RWPE1 (cell line): ENCODE measurements at regions not wholly inside any gene's neighbourhood (a gene's known extent, or its start where the extent isn't known, plus 50 kb on each side); places are given as distances from the start of the nearest gene placed in this dataset.

Experiments
- CTCF ChIA-PET: fragments of 350-600 bp; sonication (Branson Sonifier 250); formaldehyde crosslinking; extraction: SDS; loops from one replicate; lab custom pipeline; 2021; lab: Yijun Ruan, JAX
- POLR2A ChIA-PET: fragments of 400-600 bp; formaldehyde crosslinking; extraction: SDS; loops from one replicate; lab custom pipeline; 2020; ENCODE audit warnings: antibody characterized with exemption; ENCODE audit not compliant: low non-redundant PET; lab: Yijun Ruan, JAX
- DNase-seq: peaks from one replicate; pipeline ENCODE4 v3.0.0; 2012; ENCODE audit warnings: low spot score
- H3K27ac ChIP-seq: fragments of 450-650 bp; 2 replicates; pipeline ENCODE4 v1.5.1; 2017
- CTCF ChIP-seq: fragments of 450-650 bp; conservative IDR thresholded peaks from 2 replicates; pipeline ENCODE4 v1.5.1; 2017; ENCODE audit warnings: low read depth, mild to moderate bottlenecking

GRCh38 chr20:39206899-39207564, 244.9 kb downstream of the DHX35 start:
- CTCF ChIA-PET: interaction anchor here (0.6 kb wide), 1 partner anchor 792 kb away, joined by 4 read pairs; no protein-coding TSS in a partner anchor
- POLR2A ChIA-PET: no interaction called here
- TF ChIP-seq CTCF: no peak
- H3K27ac ChIP-seq: no peak overlapping the region
- no peak for DNase-seq

GRCh38 chr20:39195582-39196021, 233.5 kb downstream of the DHX35 start:
- CTCF ChIA-PET: no interaction called here
- TF ChIP-seq CTCF: no peak
- POLR2A ChIA-PET: no interaction called here
- H3K27ac ChIP-seq: no peak overlapping the region
- no peak for DNase-seq

- peak; percentile 95 for DNase-seq
- CTCF ChIA-PET: interaction anchor here (0.6 kb wide), 1 partner anchor 1673 kb away, joined by 6 read pairs; no protein-coding TSS in a partner anchor
- TF ChIP-seq CTCF: no peak
- POLR2A ChIA-PET: no interaction called here
- H3K27ac ChIP-seq: no peak overlapping the region
Observed at GRCh38 chr20:39190666-39191570, 228.8 kb downstream of the DHX35 start.

- no peak overlapping the region for H3K27ac ChIP-seq
- ChIA-PET POLR2A (no interaction called here), CTCF (no interaction called here)
- DNase-seq: no peak
- TF ChIP-seq CTCF: no peak
Observed at GRCh38 chr20:39188266-39188765, 226.2 kb downstream of the DHX35 start.

- ChIA-PET CTCF (no interaction called here), POLR2A (no interaction called here)
- H3K27ac ChIP-seq: no peak overlapping the region
- no peak for DNase-seq
- no peak for TF ChIP-seq CTCF
Observed at GRCh38 chr20:39181490-39181889, 219.3 kb downstream of the DHX35 start.

DNA sequence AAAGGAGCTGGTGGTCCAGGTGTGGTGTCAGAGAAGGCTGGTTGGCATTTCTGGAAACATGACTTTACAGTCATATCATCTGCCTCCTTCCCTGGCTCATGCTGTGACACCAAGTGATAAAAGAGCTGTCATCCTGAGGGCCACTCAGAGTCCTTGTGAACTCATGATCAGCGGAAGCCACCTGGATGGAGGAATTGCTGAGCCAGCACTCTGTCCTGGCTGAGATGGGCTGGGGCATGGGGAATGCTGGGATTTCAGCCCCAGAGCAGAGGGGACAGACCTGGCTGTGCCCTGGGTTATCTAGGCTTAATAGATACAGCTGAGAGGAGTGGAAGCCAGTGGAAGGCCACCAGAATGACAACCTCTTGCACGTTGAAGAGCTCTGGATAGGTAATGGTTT, 214.3 kb downstream of the DHX35 start:
- no peak for TF ChIP-seq CTCF
- ChIA-PET CTCF (interaction anchor here (0.6 kb wide), 1 partner anchor 96 kb away, joined by 3 read pairs; no protein-coding TSS in a partner anchor), POLR2A (no interaction called here)
- H3K27ac ChIP-seq: no peak overlapping the region
- no peak for DNase-seq
